ENCODE measurements at regions not wholly inside any gene's neighbourhood (a gene's known extent, or its start where the extent isn't known, plus 50 kb on each side); places are given as distances from the start of the nearest gene placed in this dataset.
"Not testable (repeated sequence)": the region's sequence is repeated elsewhere in the genome, so short reads cannot be mapped to it uniquely, and the experiment has no call there.

DNA sequence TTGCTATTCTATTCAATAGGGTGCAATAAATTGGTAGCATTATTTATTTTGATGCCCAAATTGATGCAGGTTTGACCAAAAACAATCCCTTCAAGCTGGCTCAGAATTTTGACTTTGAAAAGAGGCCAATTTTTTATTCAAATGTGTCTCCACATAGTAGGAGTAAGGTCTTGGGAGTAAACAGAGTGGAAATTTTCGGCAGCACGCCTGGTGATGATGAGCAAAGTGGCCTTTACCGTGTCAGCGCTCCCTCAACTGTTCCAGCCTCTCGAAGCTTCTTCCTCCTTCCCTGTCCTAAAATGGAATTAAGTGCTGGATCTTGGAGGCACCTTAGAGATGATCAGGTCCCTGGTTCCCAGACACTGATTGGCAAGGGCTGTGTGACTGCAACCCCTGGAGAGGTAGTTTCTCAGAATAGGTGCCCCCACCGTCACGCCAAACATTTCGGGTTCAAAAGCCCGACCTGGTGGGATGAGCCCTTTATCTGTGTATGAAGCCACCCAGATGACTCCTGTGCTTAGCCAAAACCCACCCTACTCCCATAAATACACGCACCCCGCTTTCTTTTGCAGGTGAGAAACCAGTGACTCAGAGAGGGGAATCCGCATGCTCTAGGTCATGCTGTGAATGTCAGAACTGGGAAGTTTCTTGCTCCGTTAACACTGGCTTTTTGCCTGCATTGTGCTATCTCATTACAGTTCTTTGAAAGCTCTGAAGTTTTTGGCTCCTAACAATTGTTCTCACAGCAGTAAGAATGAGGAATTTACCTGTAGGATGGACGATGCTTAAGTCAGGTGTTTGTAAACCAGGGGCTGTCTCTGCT lies 89.1 kb downstream of the CRYGS start:
- no peak for DNase-seq (ENCODE audit: low spot score)
- no peak for FAIRE-seq

DNA sequence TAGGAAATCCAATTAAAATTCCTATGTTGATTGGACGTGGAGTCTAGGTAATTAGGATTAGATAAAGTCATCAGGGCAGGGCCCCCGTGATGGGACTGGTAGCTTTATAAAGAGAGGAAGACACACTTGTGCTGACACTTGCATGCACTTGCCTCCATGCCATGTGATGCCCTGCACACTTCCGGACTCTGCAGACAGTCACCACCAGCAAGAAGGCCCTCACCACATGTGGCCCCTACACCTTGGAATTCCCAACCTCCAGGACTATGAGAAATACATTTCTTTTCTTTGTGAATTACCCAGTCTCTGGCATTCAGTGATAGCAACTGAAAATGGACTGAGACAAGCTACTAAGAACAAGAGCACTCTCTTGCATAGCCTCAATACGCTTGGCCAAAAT lies 90.6 kb downstream of the CRYGS start:
- DNase-seq (ENCODE audit: low spot score) (no peak), FAIRE-seq (no peak)

DNA sequence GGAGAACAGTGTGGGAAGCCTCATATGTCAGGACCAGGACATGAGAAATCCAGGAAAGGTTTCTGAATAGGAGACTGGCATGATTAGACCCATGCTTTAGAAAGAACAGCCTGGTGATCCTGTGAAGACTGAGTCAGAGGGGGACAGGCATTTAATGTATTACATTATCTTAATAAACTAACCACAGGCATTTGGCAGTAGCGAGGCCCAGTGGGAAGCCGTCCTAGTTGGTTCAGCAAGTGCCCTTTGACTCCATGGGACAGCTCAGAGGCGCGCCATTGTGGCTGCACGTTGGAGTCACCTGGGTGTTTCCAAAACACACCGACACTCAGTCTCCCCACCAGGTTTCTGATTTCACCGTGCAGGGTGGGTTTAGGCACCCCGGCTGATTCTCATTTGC lies 90.5 kb upstream of the DGKG start:
- DNase-seq (ENCODE audit: low spot score) (peak; percentile 91), FAIRE-seq (peak; percentile 94)

DNA sequence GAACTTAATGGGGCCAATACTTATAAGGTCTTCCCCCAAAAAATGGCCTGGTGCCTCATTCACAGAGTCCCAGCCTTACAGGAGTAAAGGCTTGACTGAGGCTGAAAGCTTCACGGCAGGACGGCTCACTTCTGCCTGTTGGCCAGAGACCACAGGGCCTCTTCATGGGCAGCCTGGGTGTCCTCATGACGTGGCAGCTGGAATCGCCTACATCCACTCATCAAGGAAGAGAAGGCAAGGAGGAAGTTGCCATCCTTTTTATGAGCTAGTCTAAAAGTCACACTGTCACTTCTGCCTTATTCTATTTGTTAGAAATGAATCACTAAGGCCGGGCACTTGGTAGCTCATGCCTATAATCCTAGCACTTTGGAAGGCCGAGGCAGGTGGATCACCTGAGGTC lies 89.3 kb upstream of the DGKG start:
- peak; percentile 23 for DNase-seq (ENCODE audit: low spot score)
- peak; percentile 37 for FAIRE-seq

DNA sequence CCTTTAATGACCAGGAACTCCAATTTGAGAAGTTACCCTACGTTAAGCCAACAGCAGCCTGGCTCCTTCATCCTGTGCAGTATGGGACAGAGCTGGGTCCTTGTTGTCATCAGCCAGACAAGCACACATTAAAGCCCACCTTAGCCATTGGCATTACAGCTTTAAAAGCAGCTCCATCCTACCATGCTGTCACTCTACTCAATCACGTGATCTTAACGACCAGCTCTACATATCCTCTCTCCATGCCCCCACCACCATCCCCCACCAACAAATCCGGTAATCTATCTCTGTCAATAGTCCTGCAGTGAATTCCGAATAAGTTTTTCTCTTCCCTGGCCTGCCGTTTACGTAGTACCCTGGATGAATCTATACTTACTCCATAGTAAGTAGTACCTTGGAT lies 82.9 kb upstream of the DGKG start:
- no peak for DNase-seq (ENCODE audit: low spot score)
- no peak for FAIRE-seq

DNA sequence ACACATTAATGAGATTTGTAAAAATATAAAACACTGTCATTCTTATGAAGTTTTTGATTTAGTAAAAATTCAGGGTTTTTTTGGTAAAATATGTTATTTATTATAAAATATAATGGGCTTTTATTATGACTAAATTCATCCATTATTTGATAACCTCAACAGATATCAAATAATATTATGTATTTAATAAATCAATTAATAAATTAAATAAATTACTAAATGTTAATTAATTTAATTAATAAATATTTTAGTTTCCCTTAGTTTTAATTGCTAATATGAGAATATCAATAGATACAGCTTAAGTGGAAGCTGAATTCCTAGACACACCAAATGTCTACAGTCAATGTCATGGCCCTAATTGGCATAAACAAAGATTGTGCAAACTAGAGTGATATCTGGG lies 82.3 kb upstream of the DGKG start:
- DNase-seq (ENCODE audit: low spot score) (no peak), FAIRE-seq (peak; percentile 76)

DNA sequence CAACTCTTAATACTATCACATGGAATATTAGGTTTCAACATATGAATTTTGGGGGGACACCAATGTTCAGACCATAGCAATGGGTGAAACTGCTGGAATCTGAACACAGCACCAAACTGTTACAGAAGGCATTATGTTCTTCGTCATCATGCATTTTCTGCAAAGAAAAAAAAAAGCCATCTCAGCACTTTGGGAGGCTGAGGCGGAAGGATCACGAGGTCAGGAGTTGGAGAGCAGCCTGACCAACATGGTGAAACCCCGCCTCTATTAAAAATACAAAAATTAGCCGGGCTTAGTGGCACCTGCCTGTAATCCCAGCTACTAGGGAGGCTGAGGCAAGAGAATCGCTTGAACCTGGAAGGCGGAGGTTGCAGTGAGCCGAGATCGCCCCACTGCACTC lies 80.9 kb upstream of the DGKG start:
- not testable (repeated sequence) for FAIRE-seq; DNase-seq (ENCODE audit: low spot score)

DNA sequence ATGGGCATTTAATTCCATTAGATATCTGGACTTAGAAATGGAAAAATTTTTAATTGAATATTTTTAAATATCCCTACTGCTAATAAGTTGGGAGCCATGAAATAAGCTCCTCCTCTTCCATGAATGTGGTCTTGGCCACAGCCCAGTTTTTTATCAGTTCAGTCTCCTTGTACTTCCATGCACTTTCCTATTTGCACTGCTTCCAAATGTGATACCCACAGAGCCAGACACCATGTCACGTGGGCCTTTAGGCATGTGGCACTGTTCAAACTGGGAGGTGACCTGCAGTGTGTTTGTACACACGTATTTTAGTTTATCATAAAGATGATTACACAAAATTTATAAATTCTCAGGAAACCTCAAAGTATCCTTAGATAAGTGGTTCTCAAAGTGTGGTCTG lies 80.1 kb upstream of the DGKG start:
- DNase-seq (ENCODE audit: low spot score), result no peak

DNA sequence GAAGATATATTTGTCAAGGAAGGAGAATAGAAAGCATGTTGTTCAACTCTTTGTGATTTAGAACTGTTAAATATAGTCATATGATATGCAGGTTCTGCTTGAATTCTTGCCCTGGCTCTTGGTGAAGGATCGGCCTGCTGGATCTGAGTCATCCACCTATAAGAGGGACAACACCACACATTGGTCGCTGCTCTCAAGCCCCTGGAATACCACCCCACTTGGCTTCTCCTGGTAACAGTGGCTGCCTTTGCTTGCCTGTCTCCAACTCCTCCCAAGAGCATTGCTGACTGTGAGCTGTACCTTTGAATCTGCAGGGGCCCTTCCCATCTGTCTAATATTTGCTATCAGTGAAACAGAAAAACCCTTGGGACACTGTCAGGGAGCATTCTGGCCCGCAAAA lies 78.9 kb upstream of the DGKG start:
- no peak for DNase-seq (ENCODE audit: low spot score)
- no peak for FAIRE-seq

More for the DNA sequence above, 80.1 kb upstream of the DGKG start:
- no peak for FAIRE-seq

DNA sequence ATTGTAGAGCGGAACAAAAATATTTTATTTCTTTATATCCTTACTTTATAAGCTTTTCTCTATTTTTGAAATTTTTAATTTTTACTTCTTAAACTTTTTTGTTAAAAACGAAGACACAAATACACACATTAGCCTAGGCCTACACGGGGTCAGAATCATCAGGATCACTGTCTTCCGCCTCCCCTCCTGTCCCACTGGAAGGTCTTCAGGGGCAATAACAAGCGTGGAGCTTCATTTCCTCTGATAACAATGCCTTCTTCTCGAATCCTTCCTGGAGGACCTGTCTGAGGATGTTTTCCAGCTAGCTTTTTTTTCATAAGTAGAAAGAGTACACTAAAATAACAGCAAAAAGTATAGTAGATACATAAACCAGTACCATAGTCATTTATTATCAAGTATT lies 77.7 kb upstream of the DGKG start:
- no peak for DNase-seq (ENCODE audit: low spot score)
- FAIRE-seq, result no peak

DNA sequence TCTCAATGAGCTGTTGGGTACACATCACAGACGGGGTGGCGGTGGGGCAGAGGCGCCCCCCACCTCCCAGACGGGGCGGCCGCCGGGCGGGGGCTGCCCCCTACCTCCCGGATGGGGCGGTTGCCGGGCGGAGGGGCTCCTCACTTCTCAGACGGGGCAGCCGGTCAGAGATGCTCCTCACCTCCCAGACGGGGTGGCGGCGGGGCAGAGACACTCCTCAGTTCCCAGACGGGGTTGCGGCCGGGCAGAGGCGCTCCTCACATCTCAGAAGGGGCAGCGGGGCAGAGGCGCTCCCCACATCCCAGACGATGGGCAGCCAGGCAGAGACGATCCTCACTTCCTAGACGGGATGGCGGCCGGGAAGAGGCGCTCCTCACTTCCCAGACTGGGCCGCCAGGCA lies 73.3 kb upstream of the DGKG start:
- FAIRE-seq; DNase-seq (ENCODE audit: low spot score): not testable (repeated sequence)

DNA sequence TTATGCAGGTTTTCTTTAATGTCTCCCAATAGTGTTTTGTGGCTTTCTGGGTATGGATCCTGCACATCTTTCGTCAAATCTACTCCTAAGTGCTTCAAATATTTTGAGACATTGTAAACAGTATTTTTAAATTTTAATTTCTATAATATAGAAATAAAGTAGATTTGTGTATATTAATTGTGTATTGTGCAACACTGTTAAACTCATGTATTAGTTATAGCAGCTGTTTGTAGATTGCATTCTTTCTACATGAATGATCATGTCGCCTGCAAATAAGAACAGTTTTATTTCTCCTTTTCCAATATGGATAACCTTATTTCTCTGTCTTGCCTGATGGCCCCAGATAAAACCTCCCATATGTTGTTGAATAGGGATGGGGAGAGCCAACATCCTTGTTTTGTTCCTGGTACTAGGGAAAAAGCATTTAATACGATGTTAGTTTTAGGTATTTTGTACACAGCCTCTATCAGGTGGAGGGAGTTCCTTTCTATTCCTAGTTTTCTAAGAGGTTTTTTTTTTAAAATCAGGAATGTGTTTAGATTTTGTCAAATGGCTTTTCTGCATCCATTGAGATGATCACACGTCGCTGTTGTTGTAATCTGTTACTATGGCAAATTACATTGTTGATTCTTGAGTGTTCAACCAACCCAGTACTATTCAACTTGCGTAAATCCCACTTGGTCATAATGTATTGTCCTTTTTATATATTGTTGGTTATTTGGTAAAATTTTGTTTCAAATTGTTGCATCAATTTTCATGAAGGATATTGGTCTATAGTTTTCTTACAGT lies 71.1 kb upstream of the DGKG start:
- DNase-seq (ENCODE audit: low spot score), result no peak
- no peak for FAIRE-seq

DNA sequence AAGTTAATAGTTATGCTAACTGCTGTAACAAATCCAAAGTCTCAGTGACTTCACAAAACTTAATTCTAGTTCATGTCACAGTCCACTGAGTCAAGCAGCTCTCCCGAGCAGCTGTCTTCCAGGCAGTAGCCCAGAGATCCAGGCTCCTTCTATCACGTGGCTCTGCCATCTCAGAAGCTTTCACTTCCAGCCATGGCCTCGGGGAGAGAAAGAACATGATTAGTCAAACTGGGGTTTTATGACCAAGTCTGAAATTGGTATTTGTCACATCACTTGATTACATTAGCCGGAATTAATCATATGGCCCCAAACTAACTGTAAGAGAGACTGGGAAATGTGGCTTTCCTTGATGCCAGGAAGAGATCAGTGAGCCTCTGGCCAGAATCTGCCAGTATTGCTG lies 70.2 kb upstream of the DGKG start:
- peak; percentile 81 for FAIRE-seq
- peak; percentile 37 for DNase-seq (ENCODE audit: low spot score)

DNA sequence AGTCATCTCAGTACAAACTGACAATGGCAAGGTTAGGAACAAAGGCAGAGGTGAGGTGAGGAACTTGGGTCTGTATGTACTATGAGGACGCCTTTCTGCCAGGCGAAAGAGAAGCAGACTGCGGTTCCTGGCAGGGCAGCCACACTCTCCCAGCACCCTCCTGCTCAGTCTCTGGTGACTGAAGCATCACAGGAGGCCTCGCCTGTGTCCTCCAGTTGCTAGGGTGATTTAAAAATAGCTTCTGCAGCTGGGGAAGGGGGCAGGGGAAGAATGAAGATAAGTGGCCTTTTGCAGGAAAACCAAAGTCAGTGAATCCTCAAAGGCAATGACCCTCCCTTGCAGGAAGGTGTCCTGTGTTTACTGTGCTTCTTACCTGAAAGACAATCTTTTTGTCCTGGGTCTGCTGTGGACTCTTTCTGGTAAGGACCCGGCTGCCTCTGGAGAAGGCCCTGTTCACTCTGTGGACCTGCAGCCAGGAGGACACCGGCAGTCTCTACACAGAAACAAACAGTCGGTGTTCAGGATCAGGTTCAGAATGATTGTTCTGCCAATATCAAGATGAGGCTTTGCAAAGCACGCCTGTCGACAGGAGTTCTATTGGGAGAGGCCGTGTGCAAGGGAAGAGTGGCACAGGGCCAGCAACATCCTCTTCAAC lies 65.7 kb upstream of the DGKG start:
- FAIRE-seq, result no peak
- DNase-seq (ENCODE audit: low spot score), result no peak

DNA sequence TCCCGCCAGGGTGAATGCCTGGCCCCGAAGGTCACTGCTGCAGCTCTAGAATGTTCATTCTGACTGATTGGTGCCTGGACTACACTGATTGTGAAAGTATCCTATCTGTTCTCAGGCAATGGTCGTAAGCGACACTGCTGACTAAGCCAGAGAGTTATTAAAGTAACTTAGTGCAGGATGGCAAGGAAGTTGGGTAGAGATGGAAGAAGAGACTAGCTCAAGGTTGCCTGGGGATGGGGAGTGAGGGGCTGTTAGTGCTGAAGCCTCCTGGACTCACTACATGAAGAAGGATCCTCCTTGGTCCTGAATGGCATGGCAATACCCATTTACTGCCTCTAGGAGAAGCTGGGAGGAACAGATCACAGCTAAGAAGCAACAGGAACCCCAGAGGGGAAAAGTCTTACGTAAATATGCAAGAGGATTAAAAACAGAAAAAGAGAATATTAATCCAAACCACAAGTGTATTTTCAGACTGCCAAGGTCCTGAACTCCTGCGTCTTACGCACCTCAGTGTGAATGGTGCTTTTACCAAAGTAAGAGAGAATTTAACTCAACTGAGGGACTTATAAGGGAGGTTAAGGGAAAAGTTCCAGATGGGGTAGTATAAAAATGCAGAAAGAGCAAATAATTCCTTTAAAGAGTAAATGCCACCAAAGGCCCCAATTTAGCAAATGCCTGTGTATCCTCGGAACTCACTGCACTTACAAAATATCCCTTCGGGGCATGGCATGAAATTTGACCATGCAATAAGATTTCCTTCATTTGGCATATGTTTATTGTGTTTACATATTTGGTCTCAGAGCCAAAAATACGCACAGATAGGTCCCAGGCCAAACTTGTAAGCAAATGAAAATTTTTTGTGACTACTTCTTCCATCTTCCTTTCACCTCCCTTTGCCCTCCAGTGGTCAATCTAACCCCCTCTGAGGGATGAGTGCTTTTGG lies 64.0 kb upstream of the DGKG start:
- DNase-seq (ENCODE audit: low spot score), result no peak
- FAIRE-seq, result no peak

DNA sequence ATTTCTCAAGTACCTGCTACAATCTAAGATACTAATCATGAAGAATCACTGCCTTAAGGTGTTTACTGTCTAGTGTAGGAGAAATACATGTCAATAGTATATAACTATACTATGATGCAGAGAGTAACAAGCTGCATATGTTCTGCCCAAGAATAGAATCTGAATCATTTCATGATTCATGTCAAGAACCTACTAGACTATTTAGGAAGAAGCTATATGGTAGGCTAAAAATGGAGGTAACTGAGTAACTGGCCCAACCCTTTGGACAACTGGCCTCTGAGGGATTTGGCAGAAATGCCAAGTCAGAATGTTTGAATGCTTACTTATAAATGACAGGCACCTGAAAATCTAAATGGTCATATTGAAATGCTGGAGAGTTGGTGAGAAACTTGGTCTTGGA lies 59.9 kb upstream of the DGKG start:
- FAIRE-seq (no peak), DNase-seq (ENCODE audit: low spot score) (no peak)

DNA sequence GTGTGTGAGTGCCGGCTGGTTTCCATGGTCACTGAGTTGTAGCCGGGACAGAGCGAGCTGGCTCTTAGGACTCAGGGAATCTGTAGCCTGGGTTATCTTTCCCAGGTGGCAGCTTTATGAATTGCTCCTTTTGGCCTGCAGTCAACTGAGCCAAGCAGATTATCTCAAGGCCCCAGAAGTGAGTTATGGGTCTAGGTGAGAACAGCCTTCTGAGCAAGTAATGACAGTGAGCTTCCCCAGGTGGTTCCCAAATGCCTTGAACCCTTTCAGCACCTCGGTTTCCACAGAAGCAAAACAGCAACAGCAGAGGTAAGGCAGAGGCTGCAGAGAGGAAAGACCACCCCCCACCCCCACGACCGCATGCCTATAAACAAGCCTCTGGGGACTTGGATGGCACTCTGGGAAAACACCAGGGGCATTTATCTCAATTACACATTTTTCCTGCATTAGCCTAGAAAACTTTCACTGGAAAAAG lies 56.7 kb upstream of the DGKG start:
- FAIRE-seq (no peak), DNase-seq (ENCODE audit: low spot score) (no peak)

DNA sequence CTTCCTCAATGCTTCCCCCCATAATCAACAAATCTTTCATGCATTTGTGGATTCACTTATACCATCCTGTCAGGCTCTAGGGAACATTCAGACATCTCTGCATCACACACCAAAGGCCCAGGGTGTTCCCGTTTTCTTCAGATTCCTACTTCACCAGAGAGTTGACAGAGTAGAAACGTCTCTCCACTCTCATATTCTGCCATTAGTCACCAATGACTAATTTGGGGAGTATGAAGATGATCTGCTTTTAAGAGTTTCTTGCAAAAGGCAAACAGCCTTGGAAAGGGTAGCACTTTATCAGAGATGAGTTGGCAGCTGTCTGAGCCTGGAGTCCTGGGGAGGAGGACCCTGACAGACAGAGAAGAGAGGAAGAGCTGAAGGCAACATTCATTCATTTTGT lies 55.8 kb upstream of the DGKG start:
- DNase-seq (ENCODE audit: low spot score) (peak; percentile 73), FAIRE-seq (peak; percentile 78)

DNA sequence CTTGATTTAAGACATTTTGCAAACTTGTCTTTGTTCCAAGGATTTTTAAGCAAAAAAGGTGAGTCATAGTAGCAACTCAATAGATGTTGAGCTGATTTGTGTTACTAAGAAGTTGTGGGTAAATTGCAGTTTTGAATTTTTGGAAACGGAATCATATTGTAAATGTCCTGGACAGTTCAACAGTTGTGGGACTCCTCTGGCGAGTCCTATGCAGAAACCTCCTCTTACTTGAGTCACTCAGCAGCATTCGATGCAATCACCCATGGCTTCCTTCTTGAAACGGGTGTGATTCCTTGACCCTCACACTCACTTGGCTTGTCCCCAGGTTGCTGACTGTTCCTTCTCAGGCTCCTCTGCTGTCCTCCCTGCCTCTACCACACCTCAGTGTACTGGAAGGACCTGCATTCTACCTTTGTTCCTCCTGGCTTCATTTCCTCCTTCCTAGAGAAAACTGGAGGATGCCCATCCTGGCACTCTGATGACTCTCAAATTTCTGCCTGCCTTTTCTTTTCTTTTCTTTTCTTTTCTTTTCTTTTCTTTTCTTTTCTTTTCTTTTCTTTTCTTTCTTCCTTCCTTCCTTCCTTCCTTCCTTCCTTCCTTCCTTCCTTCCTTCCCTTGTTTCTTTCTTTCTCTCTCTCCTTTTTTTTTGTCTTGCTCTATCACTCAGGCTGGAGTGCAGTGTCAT lies 52.8 kb upstream of the DGKG start:
- FAIRE-seq (peak; percentile 28), DNase-seq (ENCODE audit: low spot score) (peak; percentile 45)
